Keratinocyte (primary cell): ENCODE measurements at regions not wholly inside any gene's neighbourhood (a gene's known extent, or its start where the extent isn't known, plus 50 kb on each side); places are given as distances from the start of the nearest gene placed in this dataset.

Experiments used
- EZH2 ChIP-seq: IDR thresholded peaks from one replicate; pipeline ENCODE4 v1.6.1; 2012; ENCODE audit warnings: inconsistent platforms, mild to moderate bottlenecking, low read length, moderate library complexity
- TF ChIP-seq, protein P1 (sequence below), 3 experiments: IDR thresholded peaks in 1 of 3; conservative IDR thresholded peaks in 1 of 3; optimal IDR thresholded peaks in 1 of 3; 2 replicates in 2 of 3; 3 replicates in 1 of 3; pipeline versions ENCODE3 to v1.5.1; 2011; ENCODE audit warnings: low read length in 3 of 3, mild to moderate bottlenecking in 3 of 3, moderate library complexity in 2 of 3, control low read depth in 1 of 3, inconsistent platforms in 1 of 3; ENCODE audit not compliant: insufficient read depth in 2 of 3; ENCODE audit errors: extremely low read depth in 1 of 3

DNA sequence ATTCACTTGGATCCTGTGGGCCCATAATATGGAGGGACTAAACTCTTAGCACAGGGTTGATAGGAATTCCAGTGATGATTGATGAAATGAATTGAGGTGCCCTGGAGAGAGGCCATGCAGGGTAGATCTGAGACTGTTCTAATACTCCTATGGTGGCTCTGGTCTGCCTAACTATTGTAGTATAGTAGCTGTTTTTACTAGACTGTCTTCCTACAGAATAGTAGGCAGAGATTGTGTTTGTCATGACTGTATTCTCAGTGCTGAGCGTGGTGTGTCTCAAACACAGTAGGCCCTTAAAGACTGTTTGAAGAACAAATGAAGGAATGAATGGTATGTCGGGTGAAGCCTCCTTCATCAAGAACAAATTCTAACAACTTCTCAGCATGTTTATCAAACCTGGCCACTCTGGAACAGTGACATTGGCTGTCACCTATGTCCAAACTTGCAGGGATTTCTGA is 107.0 kb upstream of the SESN3 start:
- TF ChIP-seq, protein P1, sequence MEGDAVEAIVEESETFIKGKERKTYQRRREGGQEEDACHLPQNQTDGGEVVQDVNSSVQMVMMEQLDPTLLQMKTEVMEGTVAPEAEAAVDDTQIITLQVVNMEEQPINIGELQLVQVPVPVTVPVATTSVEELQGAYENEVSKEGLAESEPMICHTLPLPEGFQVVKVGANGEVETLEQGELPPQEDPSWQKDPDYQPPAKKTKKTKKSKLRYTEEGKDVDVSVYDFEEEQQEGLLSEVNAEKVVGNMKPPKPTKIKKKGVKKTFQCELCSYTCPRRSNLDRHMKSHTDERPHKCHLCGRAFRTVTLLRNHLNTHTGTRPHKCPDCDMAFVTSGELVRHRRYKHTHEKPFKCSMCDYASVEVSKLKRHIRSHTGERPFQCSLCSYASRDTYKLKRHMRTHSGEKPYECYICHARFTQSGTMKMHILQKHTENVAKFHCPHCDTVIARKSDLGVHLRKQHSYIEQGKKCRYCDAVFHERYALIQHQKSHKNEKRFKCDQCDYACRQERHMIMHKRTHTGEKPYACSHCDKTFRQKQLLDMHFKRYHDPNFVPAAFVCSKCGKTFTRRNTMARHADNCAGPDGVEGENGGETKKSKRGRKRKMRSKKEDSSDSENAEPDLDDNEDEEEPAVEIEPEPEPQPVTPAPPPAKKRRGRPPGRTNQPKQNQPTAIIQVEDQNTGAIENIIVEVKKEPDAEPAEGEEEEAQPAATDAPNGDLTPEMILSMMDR (optimal IDR thresholded peaks at IDR 0.05 in 1 of 3, IDR thresholded peaks at IDR 0.05 in 1 of 3, conservative IDR thresholded peaks at IDR 0.05 in 1 of 3; ENCODE audit: extremely low read depth in 1 of 3, insufficient read depth in 2 of 3, low read length in 3 of 3), result no peak
- TF ChIP-seq EZH2, result no peak
